A549 (cell line): ENCODE measurements at regions not wholly inside any gene's neighbourhood (a gene's known extent, or its start where the extent isn't known, plus 50 kb on each side); places are given as distances from the start of the nearest gene placed in this dataset.
"Not testable (repeated sequence)": the region's sequence is repeated elsewhere in the genome, so short reads cannot be mapped to it uniquely, and the experiment has no call there.

Experiments used
- ATAC-seq, 2 experiments: fragments of 200-7000 bp in 1 of 2; fragments of >200 bp in 1 of 2; cut with Nextera tagmentation in 1 of 2; cut with Tn5 transposase in 1 of 2; 3 replicates each; pipeline versions ENCODE4 v1.8.0 to v1.9.1; 2018 to 2020; ENCODE audit warnings: mild to moderate bottlenecking in 1 of 2, moderate library complexity in 1 of 2
- CTCF ChIA-PET: fragments of 300-600 bp; sonication (Branson Sonifier 250); formaldehyde crosslinking; extraction: SDS; loops from one replicate; lab custom pipeline; 2021; ENCODE audit warnings: antibody characterized with exemption, inconsistent platforms; lab: Yijun Ruan, JAX
- POLR2A ChIA-PET: fragments of 350-600 bp; formaldehyde crosslinking; extraction: SDS; loops from one replicate; lab custom pipeline; 2021; ENCODE audit warnings: antibody characterized with exemption, inconsistent platforms; lab: Yijun Ruan, JAX
- DNase-seq, 2 experiments: peaks; one replicate each; pipeline versions ENCODE4 v3.0.0 to v3.0.0-alpha.2; 2011 to 2016; ENCODE audit warnings: low read depth in 1 of 2, low spot score in 1 of 2
- FAIRE-seq: peaks from 2 replicates; lab custom pipeline; 2011; peaks lifted over from hg19 to GRCh38; lab: Jason Lieb, UNC
- H3K27ac ChIP-seq, 2 experiments: fragments of >200 bp; sonication (Bioruptor Twin); formaldehyde crosslinking; 3 replicates each; pipeline ENCODE4 v1.5.1; 2016 to 2017
- H3K4me1 ChIP-seq: fragments of >200 bp; sonication (Bioruptor Twin); formaldehyde crosslinking; 3 replicates; pipeline ENCODE4 v1.6.1; 2016
- H3K4me2 ChIP-seq: fragments of >200 bp; sonication (Bioruptor Twin); formaldehyde crosslinking; 3 replicates; pipeline ENCODE4 v1.6.1; 2016
- H3K4me3 ChIP-seq: fragments of >200 bp; sonication (Bioruptor Twin); formaldehyde crosslinking; 3 replicates; pipeline ENCODE4 v1.5.1; 2016
- H3K9me3 ChIP-seq: fragments of >200 bp; sonication (Bioruptor Twin); formaldehyde crosslinking; 3 replicates; pipeline ENCODE4 v1.6.1; 2016
- CBX2 ChIP-seq: fragments of 200-600 bp; sonication (generic); IDR thresholded peaks from 2 replicates; pipeline ENCODE4 v1.6.1; 2016; ENCODE audit warnings: low read depth, mild to moderate bottlenecking, borderline replicate concordance
- CEBPB ChIP-seq, 2 experiments: fragments of >200 bp in 1 of 2; sonication (Bioruptor Twin) in 1 of 2; formaldehyde crosslinking in 1 of 2; IDR thresholded peaks; 2 replicates each; pipeline ENCODE4 v1.6.1; 2012 to 2016
- CHD2 ChIP-seq: fragments of 150-350 bp; IDR thresholded peaks from 2 replicates; pipeline ENCODE4 v1.6.1; 2014; ENCODE audit warnings: low read length; ENCODE audit not compliant: partially characterized antibody
- CHD4 ChIP-seq: fragments of 200-600 bp; sonication (generic); IDR thresholded peaks from 2 replicates; pipeline ENCODE4 v1.6.1; 2016; ENCODE audit warnings: antibody characterized with exemption, mild to moderate bottlenecking, borderline replicate concordance
- ESRRA ChIP-seq: fragments of 150-350 bp; IDR thresholded peaks from 2 replicates; pipeline ENCODE4 v1.6.1; 2014; ENCODE audit warnings: mild to moderate bottlenecking, low read length, borderline replicate concordance
- FOXS1 ChIP-seq: fragments of 250-450 bp; sonication (Bioruptor Pico); IDR thresholded peaks from 2 replicates; pipeline ENCODE4 v1.5.0; 2020; ENCODE audit warnings: mild to moderate bottlenecking, moderate library complexity
- HDAC2 ChIP-seq: fragments of 200-600 bp; sonication (generic); IDR thresholded peaks from 2 replicates; pipeline ENCODE4 v1.6.1; 2016
- HOXB13 ChIP-seq: fragments of 250-450 bp; sonication (Bioruptor Pico); IDR thresholded peaks from 2 replicates; pipeline ENCODE4 v1.5.0; 2020; ENCODE audit warnings: low read depth, mild to moderate bottlenecking, moderate library complexity
- JUNB ChIP-seq: fragments of >200 bp; sonication (Bioruptor Twin); formaldehyde crosslinking; IDR thresholded peaks from 2 replicates; pipeline ENCODE4 v1.6.1; 2016
- KDM5A ChIP-seq: fragments of 200-600 bp; sonication (generic); IDR thresholded peaks from 2 replicates; pipeline ENCODE4 v1.6.1; 2016; ENCODE audit warnings: antibody characterized with exemption, mild to moderate bottlenecking
- MAFK ChIP-seq: fragments of 450-650 bp; IDR thresholded peaks from 2 replicates; pipeline ENCODE4 v1.6.1; 2014; ENCODE audit not compliant: partially characterized antibody
- MAZ ChIP-seq: fragments of 150-350 bp; IDR thresholded peaks from 2 replicates; pipeline ENCODE4 v1.6.1; 2014; ENCODE audit warnings: antibody characterized with exemption, low read depth, low read length, borderline replicate concordance
- MYC ChIP-seq: IDR thresholded peaks from 2 replicates; pipeline ENCODE4 v1.6.1; 2012; ENCODE audit warnings: mild to moderate bottlenecking, inconsistent platforms, low read length, improper control_type of control experiment, borderline replicate concordance
- NPAS2 ChIP-seq: fragments of 250-450 bp; sonication (Bioruptor Pico); IDR thresholded peaks from 2 replicates; pipeline ENCODE4 v1.8.0; 2022; ENCODE audit warnings: mild to moderate bottlenecking, moderate library complexity, borderline replicate concordance
- NR3C1 ChIP-seq: fragments of >200 bp; sonication (Bioruptor Twin); formaldehyde crosslinking; IDR thresholded peaks from 3 replicates; pipeline ENCODE4 v1.6.1; 2017
- POLR2A ChIP-seq: IDR thresholded peaks from 2 replicates; pipeline ENCODE4 v1.6.1; 2012; ENCODE audit warnings: mild to moderate bottlenecking, low read length
- SMC3 ChIP-seq: fragments of >200 bp; sonication (Bioruptor Twin); formaldehyde crosslinking; IDR thresholded peaks from 3 replicates; pipeline ENCODE4 v1.6.1; 2018; ENCODE audit warnings: inconsistent platforms
- SREBF2 ChIP-seq: fragments of 450-650 bp; IDR thresholded peaks from 2 replicates; pipeline ENCODE4 v1.6.1; 2014; ENCODE audit warnings: mild to moderate bottlenecking, moderate library complexity
- TFCP2L1 ChIP-seq: fragments of 250-450 bp; sonication (Bioruptor Pico); IDR thresholded peaks from 2 replicates; pipeline ENCODE4 v1.5.0; 2021; ENCODE audit warnings: mild to moderate bottlenecking
- ZFP36 ChIP-seq: fragments of 450-650 bp; IDR thresholded peaks from 2 replicates; pipeline ENCODE4 v1.6.1; 2014; ENCODE audit warnings: borderline replicate concordance; ENCODE audit not compliant: partially characterized antibody
- WGBS: methylation state at CpG from one replicate; pipeline ENCODE4 v1.1.6; 2017; ENCODE audit errors: missing lambda C conversion rate; 5-methylcytosine and 5-hydroxymethylcytosine counted together
- TF ChIP-seq, protein P1 (sequence below): IDR thresholded peaks from 2 replicates; pipeline ENCODE4 v1.6.1; 2012
- TF ChIP-seq, protein P2 (sequence below): fragments of >200 bp; sonication (Bioruptor Twin); formaldehyde crosslinking; IDR thresholded peaks from 2 replicates; pipeline ENCODE4 v1.6.1; 2016
- TF ChIP-seq, protein P3 (sequence below): IDR thresholded peaks from 2 replicates; pipeline ENCODE4 v1.6.1; 2012
- TF ChIP-seq, protein P4 (sequence below): fragments of 150-350 bp; IDR thresholded peaks from 2 replicates; pipeline ENCODE4 v1.6.1; 2014; ENCODE audit warnings: low read depth, mild to moderate bottlenecking, low read length
- TF ChIP-seq, protein P5 (sequence below): fragments of 450-650 bp; IDR thresholded peaks from 2 replicates; pipeline ENCODE4 v1.6.1; 2014; ENCODE audit warnings: antibody characterized with exemption
- TF ChIP-seq, protein P6 (sequence below): fragments of 250-450 bp; sonication (Bioruptor Pico); IDR thresholded peaks from 2 replicates; pipeline ENCODE4 v1.5.0; 2021; ENCODE audit warnings: mild to moderate bottlenecking, moderate library complexity, borderline replicate concordance

DNA sequence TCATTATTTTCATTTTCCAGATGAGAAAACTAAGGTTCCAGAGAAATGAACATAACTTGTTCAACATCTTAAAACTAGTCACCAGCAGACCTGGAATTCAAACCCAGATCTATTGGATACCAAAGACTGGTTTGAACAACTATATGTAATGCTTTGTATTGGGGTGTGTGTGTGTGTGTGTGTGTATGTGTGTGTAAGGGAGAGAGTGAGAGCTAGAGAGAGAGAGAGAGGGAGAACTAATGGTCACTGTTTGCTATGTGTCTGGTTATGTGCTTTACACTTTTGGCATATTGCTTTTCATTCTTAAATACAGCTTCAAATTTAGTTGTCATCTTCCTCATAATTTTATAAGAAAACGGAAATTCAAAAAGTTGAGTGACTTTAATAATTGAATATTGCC lies 134.7 kb upstream of the ZNF217 start:
- no peaks in the 10 kb centered on the region for H3K4me1 ChIP-seq
- ChIA-PET CTCF (interaction anchor here (0.9 to 2.4 kb wide), 3 partner anchors 9 to 187 kb away, joined by 3 to 7 read pairs (median 3); no protein-coding TSS in a partner anchor), POLR2A (interaction anchor here (0.5 kb wide), 1 partner anchor 187 kb away, joined by 7 read pairs; no protein-coding TSS in a partner anchor)
- H3K9me3 ChIP-seq, result no peaks in the 10 kb centered on the region
- H3K4me2 ChIP-seq, result no peak overlapping the region
- no peak overlapping the region for H3K27ac ChIP-seq
- DNase-seq (no peak), FAIRE-seq (no peak), ATAC-seq (no peak)
- WGBS, result 92% methylated on average over 1 of the region's 1 CpG
- TF ChIP-seq, protein P1, sequence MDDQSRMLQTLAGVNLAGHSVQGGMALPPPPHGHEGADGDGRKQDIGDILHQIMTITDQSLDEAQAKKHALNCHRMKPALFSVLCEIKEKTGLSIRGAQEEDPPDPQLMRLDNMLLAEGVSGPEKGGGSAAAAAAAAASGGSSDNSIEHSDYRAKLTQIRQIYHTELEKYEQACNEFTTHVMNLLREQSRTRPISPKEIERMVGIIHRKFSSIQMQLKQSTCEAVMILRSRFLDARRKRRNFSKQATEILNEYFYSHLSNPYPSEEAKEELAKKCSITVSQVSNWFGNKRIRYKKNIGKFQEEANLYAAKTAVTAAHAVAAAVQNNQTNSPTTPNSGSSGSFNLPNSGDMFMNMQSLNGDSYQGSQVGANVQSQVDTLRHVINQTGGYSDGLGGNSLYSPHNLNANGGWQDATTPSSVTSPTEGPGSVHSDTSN, result no peak
- TF ChIP-seq SREBF2 (no peak), MAZ (no peak), HDAC2 (no peak), CEBPB (IDR thresholded peaks at IDR 0.05) (no peak)
- TF ChIP-seq, protein P2, sequence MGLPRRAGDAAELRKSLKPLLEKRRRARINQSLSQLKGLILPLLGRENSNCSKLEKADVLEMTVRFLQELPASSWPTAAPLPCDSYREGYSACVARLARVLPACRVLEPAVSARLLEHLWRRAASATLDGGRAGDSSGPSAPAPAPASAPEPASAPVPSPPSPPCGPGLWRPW, result no peak
- TF ChIP-seq, protein P3, sequence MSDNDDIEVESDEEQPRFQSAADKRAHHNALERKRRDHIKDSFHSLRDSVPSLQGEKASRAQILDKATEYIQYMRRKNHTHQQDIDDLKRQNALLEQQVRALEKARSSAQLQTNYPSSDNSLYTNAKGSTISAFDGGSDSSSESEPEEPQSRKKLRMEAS, result no peak
- TF ChIP-seq, protein P4, sequence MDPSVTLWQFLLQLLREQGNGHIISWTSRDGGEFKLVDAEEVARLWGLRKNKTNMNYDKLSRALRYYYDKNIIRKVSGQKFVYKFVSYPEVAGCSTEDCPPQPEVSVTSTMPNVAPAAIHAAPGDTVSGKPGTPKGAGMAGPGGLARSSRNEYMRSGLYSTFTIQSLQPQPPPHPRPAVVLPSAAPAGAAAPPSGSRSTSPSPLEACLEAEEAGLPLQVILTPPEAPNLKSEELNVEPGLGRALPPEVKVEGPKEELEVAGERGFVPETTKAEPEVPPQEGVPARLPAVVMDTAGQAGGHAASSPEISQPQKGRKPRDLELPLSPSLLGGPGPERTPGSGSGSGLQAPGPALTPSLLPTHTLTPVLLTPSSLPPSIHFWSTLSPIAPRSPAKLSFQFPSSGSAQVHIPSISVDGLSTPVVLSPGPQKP, result no peak
- H3K4me3 ChIP-seq, result no peak overlapping the region

DNA sequence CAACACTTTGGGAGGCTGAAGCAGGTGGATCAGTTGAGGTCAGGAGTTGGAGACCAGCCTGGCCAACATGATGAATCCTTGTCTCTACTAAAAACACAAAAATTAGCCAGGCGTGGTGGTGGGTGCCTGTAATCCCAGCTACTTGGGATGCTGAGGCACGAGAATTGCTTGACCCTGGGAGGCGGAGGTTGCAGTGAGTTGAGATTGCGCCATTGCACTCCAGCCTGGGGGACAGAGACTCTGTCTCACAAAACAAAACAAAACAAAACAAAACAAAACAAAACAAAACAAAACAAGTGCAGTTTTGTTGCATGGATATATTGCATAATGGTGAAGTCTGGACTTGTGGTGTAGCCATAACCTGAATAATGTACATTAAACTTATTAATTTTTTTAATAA lies 133.6 kb upstream of the ZNF217 start:
- CTCF ChIA-PET, result interaction anchor here (1.0 to 2.4 kb wide), 2 partner anchors 9 to 10 kb away, joined by 4 to 7 read pairs; no protein-coding TSS in a partner anchor
- 91% methylated on average over 4 of the region's 4 CpGs for WGBS
- DNase-seq, ATAC-seq, FAIRE-seq, H3K4me3 ChIP-seq, POLR2A ChIA-PET, H3K4me1 ChIP-seq, H3K27ac ChIP-seq, H3K4me2 ChIP-seq, H3K9me3 ChIP-seq: not testable (repeated sequence)
- TF ChIP-seq CEBPB (IDR thresholded peaks at IDR 0.05), result 0 out of 4 replicates have a peak, but pooled peaks of 1 of the 2 experiments have one; percentile 11

DNA sequence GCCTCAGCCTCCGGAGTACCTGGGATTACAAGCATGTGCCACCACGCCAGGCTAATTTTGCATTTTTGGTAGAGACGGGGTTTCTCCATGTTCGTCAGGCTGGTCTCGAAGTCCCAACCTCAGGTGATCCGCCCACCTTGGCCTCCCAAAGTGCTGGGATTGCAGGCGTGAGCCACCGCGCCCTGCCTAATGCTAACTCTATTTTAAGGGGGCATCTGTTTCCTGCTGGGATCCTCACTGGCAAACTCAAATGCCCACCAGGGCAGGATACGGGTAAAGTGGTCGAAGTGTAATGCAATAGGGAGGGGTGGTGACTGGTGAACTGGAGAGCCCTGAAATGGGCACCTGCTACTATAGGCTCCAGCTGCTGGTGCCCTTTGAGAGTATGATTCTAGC lies 131.9 kb upstream of the ZNF217 start:
- POLR2A ChIA-PET, result no interaction called here
- Histone ChIP-seq H3K9me3 (no peaks in the 10 kb centered on the region), H3K4me3 (no peak overlapping the region), H3K4me2 (no peak overlapping the region), H3K27ac (no peak overlapping the region), H3K4me1 (peaks cover 8% of the 10 kb centered on the region; the same call in 1 of the 3 replicates)
- FAIRE-seq (no peak), ATAC-seq (no peak), DNase-seq (no peak)
- no peak for TF ChIP-seq TFCP2L1
- TF ChIP-seq MAFK, result no peak
- no peak for TF ChIP-seq ESRRA
- no peak for TF ChIP-seq POLR2A
- no peak for TF ChIP-seq CHD2
- TF ChIP-seq, protein P5, sequence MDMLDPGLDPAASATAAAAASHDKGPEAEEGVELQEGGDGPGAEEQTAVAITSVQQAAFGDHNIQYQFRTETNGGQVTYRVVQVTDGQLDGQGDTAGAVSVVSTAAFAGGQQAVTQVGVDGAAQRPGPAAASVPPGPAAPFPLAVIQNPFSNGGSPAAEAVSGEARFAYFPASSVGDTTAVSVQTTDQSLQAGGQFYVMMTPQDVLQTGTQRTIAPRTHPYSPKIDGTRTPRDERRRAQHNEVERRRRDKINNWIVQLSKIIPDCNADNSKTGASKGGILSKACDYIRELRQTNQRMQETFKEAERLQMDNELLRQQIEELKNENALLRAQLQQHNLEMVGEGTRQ, result no peak
- TF ChIP-seq FOXS1 (CRISPR knock-in tag), result no peak
- no peak for TF ChIP-seq NR3C1
- no peak for TF ChIP-seq MAZ
- no peak for TF ChIP-seq SMC3
- TF ChIP-seq MYC, result no peak
- TF ChIP-seq CBX2, result no peak
- TF ChIP-seq, protein P1, result no peak
- no peak for TF ChIP-seq JUNB
- TF ChIP-seq KDM5A, result no peak
- no peak for TF ChIP-seq CHD4
- no peak for TF ChIP-seq NPAS2
- no peak for TF ChIP-seq ZFP36
- TF ChIP-seq HOXB13 (CRISPR knock-in tag), result no peak
- TF ChIP-seq, protein P6, sequence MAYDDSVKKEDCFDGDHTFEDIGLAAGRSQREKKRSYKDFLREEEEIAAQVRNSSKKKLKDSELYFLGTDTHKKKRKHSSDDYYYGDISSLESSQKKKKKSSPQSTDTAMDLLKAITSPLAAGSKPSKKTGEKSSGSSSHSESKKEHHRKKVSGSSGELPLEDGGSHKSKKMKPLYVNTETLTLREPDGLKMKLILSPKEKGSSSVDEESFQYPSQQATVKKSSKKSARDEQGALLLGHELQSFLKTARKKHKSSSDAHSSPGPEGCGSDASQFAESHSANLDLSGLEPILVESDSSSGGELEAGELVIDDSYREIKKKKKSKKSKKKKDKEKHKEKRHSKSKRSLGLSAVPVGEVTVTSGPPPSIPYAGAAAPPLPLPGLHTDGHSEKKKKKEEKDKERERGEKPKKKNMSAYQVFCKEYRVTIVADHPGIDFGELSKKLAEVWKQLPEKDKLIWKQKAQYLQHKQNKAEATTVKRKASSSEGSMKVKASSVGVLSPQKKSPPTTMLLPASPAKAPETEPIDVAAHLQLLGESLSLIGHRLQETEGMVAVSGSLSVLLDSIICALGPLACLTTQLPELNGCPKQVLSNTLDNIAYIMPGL (CRISPR knock-in tag), result no peak
- CTCF ChIA-PET, result interaction anchor here (0.7 to 1.6 kb wide), 2 partner anchors 9 to 211 kb away, joined by 3 to 5 read pairs; no protein-coding TSS in a partner anchor
- WGBS, result 95% methylated on average over 10 of the region's 11 CpGs
